NCI-H2171 (cell line): ENCODE measurements at regions not wholly inside any gene's neighbourhood (a gene's known extent, or its start where the extent isn't known, plus 50 kb on each side); places are given as distances from the start of the nearest gene placed in this dataset.

ENCODE experiments used
- DNase-seq: peaks from one replicate; lab custom pipeline; 2025; lab: John Stamatoyannopoulos, UW

- no peak for DNase-seq
These were observed 1101.7 kb upstream of the GHITM start for GRCh38 chr10:83037653-83038052.

- DNase-seq: no peak
These were observed 1100.7 kb upstream of the GHITM start for GRCh38 chr10:83038631-83039030.

GRCh38 chr10:83045731-83046130 is 1093.6 kb upstream of the GHITM start:
- no peak for DNase-seq

- no peak for DNase-seq
These were observed 1088.5 kb upstream of the GHITM start for GRCh38 chr10:83050815-83051214.

- no peak for DNase-seq
These were observed 1076.4 kb upstream of the GHITM start for GRCh38 chr10:83062871-83063270.

- no peak for DNase-seq
These were observed 1065.8 kb upstream of the GHITM start for GRCh38 chr10:83073472-83073871.

GRCh38 chr10:83075016-83075814 is 1064.1 kb upstream of the GHITM start:
- no peak for DNase-seq

- no peak for DNase-seq
These were observed 1063.4 kb upstream of the GHITM start for GRCh38 chr10:83075815-83076355.

- no peak for DNase-seq
These were observed 1062.9 kb upstream of the GHITM start for GRCh38 chr10:83076443-83076842.

GRCh38 chr10:83078160-83078559 is 1061.1 kb upstream of the GHITM start:
- no peak for DNase-seq

GRCh38 chr10:83078645-83079044 is 1060.7 kb upstream of the GHITM start:
- DNase-seq: no peak

GRCh38 chr10:83083831-83084230 is 1055.5 kb upstream of the GHITM start:
- no peak for DNase-seq

GRCh38 chr10:83089335-83089734 is 1050.0 kb upstream of the GHITM start:
- no peak for DNase-seq

GRCh38 chr10:83104616-83105015 is 1034.7 kb upstream of the GHITM start:
- no peak for DNase-seq

GRCh38 chr10:83108565-83109333 is 1030.6 kb upstream of the GHITM start:
- DNase-seq: no peak

- DNase-seq: no peak
These were observed 1020.0 kb upstream of the GHITM start for GRCh38 chr10:83119346-83119745.

GRCh38 chr10:83122336-83122735 is 1017.0 kb upstream of the GHITM start:
- no peak for DNase-seq

GRCh38 chr10:83127942-83128575 is 1011.2 kb upstream of the GHITM start:
- DNase-seq: no peak

- no peak for DNase-seq
These were observed 998.5 kb upstream of the GHITM start for GRCh38 chr10:83140811-83141210.

GRCh38 chr10:83142074-83142563 is 997.2 kb upstream of the GHITM start:
- no peak for DNase-seq

GRCh38 chr10:83144461-83144860 is 994.8 kb upstream of the GHITM start:
- no peak for DNase-seq

- no peak for DNase-seq
These were observed 985.6 kb upstream of the GHITM start for GRCh38 chr10:83153714-83154113.
